ENCODE measurements at regions not wholly inside any gene's neighbourhood (a gene's known extent, or its start where the extent isn't known, plus 50 kb on each side); places are given as distances from the start of the nearest gene placed in this dataset.

- H3K27ac ChIP-seq (ENCODE audit: low read length), result no peak overlapping the region
- no peaks in the 10 kb centered on the region for H3K9me2 ChIP-seq (ENCODE audit: insufficient read depth, low read length)
- no peaks in the 10 kb centered on the region for H4K20me1 ChIP-seq (ENCODE audit: insufficient read depth)
- no peaks in the 10 kb centered on the region for H3K79me2 ChIP-seq (replicated peaks; ENCODE audit: insufficient read depth, low read length)
- no peaks in the 10 kb centered on the region for H3K27me3 ChIP-seq (ENCODE audit: insufficient read depth, low read depth, low read length)
- no peak overlapping the region for H2AFZ ChIP-seq (ENCODE audit: low read depth, low read length)
- TF ChIP-seq EP300 (conservative IDR thresholded peaks at IDR 0.05; ENCODE audit: poor library complexity, severe bottlenecking) (no peak), REST (IDR thresholded peaks at IDR 0.05; ENCODE audit: borderline replicate concordance) (no peak), EZH2 (IDR thresholded peaks at IDR 0.05; ENCODE audit: borderline replicate concordance, insufficient read depth, low read length, poor library complexity, severe bottlenecking) (no peak), MXI1 (conservative IDR thresholded peaks at IDR 0.05; ENCODE audit: poor library complexity, severe bottlenecking) (no peak), POLR2AphosphoS5 (IDR thresholded peaks at IDR 0.05) (no peak)
- H3K4me2 ChIP-seq (ENCODE audit: low read length), result no peak overlapping the region
- no peak overlapping the region for H3K4me3 ChIP-seq (ENCODE audit: low read length)
- H3K9ac ChIP-seq (ENCODE audit: low read length), result no peak overlapping the region
- H3K9me3 ChIP-seq (ENCODE audit: low read length), result no peaks in the 10 kb centered on the region
- H3K36me3 ChIP-seq (ENCODE audit: insufficient read depth, low read length), result no peaks in the 10 kb centered on the region
- no peaks in the 10 kb centered on the region for H3F3A ChIP-seq (ENCODE audit: insufficient read depth, low read length, poor library complexity, severe bottlenecking)
These were observed 67.5 kb downstream of the TMX1 start for GRCh38 chr14:51307551-51307950.

GRCh38 chr14:51308866-51309265 is 68.8 kb downstream of the TMX1 start:
- no peak overlapping the region for H3K27ac ChIP-seq (ENCODE audit: low read length)
- H3K9ac ChIP-seq (ENCODE audit: low read length), result no peak overlapping the region
- no peaks in the 10 kb centered on the region for H3K27me3 ChIP-seq (ENCODE audit: insufficient read depth, low read depth, low read length)
- H3K4me3 ChIP-seq (ENCODE audit: low read length), result no peak overlapping the region
- no peak for TF ChIP-seq RAD21 (conservative IDR thresholded peaks at IDR 0.05)
- TF ChIP-seq EZH2 (IDR thresholded peaks at IDR 0.05; ENCODE audit: borderline replicate concordance, insufficient read depth, low read length, poor library complexity, severe bottlenecking), result no peak
- TF ChIP-seq REST (IDR thresholded peaks at IDR 0.05; ENCODE audit: borderline replicate concordance), result no peak
- no peak for TF ChIP-seq POLR2AphosphoS5 (IDR thresholded peaks at IDR 0.05)
- TF ChIP-seq MXI1 (conservative IDR thresholded peaks at IDR 0.05; ENCODE audit: poor library complexity, severe bottlenecking), result no peak
- TF ChIP-seq EP300 (conservative IDR thresholded peaks at IDR 0.05; ENCODE audit: poor library complexity, severe bottlenecking), result no peak
- TF ChIP-seq TAF1 (IDR thresholded peaks at IDR 0.05; ENCODE audit: low read depth), result no peak
- no peak for TF ChIP-seq CTCF (IDR thresholded peaks at IDR 0.05; ENCODE audit: poor library complexity, severe bottlenecking)
- TF ChIP-seq SMC3 (conservative IDR thresholded peaks at IDR 0.05; ENCODE audit: poor library complexity), result no peak
- no peak overlapping the region for H2AFZ ChIP-seq (ENCODE audit: low read depth, low read length)
- H4K20me1 ChIP-seq (ENCODE audit: insufficient read depth), result no peaks in the 10 kb centered on the region
- H3K9me2 ChIP-seq (ENCODE audit: insufficient read depth, low read length), result no peaks in the 10 kb centered on the region
- H3K9me3 ChIP-seq (ENCODE audit: low read length), result no peaks in the 10 kb centered on the region
- no peaks in the 10 kb centered on the region for H3K79me2 ChIP-seq (replicated peaks; ENCODE audit: insufficient read depth, low read length)
- H3F3A ChIP-seq (ENCODE audit: insufficient read depth, low read length, poor library complexity, severe bottlenecking), result no peaks in the 10 kb centered on the region
- no peak overlapping the region for H3K4me2 ChIP-seq (ENCODE audit: low read length)
- H3K36me3 ChIP-seq (ENCODE audit: insufficient read depth, low read length), result no peaks in the 10 kb centered on the region
